Keratinocyte (primary cell): ENCODE measurements at regions not wholly inside any gene's neighbourhood (a gene's known extent, or its start where the extent isn't known, plus 50 kb on each side); places are given as distances from the start of the nearest gene placed in this dataset.

Experiments
- DNase-seq: peaks from one replicate; pipeline ENCODE4 v3.0.0-alpha.2; 2011; ENCODE audit warnings: low read depth, missing footprints, low spot score
- FAIRE-seq: peaks from 2 replicates; lab custom pipeline; 2011; peaks lifted over from hg19 to GRCh38; lab: Jason Lieb, UNC
- H2AFZ ChIP-seq: 2 replicates; pipeline ENCODE4 v1.6.0; 2012; ENCODE audit warnings: low read length, control low read depth, inconsistent platforms; ENCODE audit not compliant: control insufficient read depth
- H3K27ac ChIP-seq: 2 replicates; pipeline ENCODE4 v1.5.1; 2011; ENCODE audit warnings: low read length; ENCODE audit not compliant: control insufficient read depth, insufficient read depth
- H3K27me3 ChIP-seq: 3 replicates; pipeline ENCODE4 v1.6.0; 2011; ENCODE audit warnings: low read length; ENCODE audit not compliant: control insufficient read depth, insufficient read depth; ENCODE audit errors: extremely low read depth
- H3K36me3 ChIP-seq, 2 experiments: 2 replicates in 1 of 2; 3 replicates in 1 of 2; pipeline ENCODE4 v1.5.1; 2011; ENCODE audit warnings: low read length in 2 of 2, mild to moderate bottlenecking in 1 of 2; ENCODE audit not compliant: control insufficient read depth in 2 of 2, insufficient read depth in 2 of 2; ENCODE audit errors: extremely low read depth in 1 of 2
- H3K4me1 ChIP-seq: 3 replicates; pipeline ENCODE4 v1.5.1; 2011; ENCODE audit warnings: low read length; ENCODE audit not compliant: control insufficient read depth, insufficient read depth; ENCODE audit errors: extremely low read depth
- H3K4me2 ChIP-seq: 3 replicates; pipeline ENCODE4 v1.6.0; 2011; ENCODE audit warnings: low read depth, low read length; ENCODE audit not compliant: control insufficient read depth, insufficient read depth; ENCODE audit errors: extremely low read depth
- H3K4me3 ChIP-seq, 3 experiments: fragments of 200-600 bp in 1 of 3; sonication (generic) in 1 of 3; 2 replicates in 2 of 3; 3 replicates in 1 of 3; pipeline ENCODE4 v1.5.1; 2011 to 2016; ENCODE audit warnings: low read length in 3 of 3, mild to moderate bottlenecking in 3 of 3, control low read depth in 2 of 3, inconsistent platforms in 1 of 3, low read depth in 1 of 3, mixed read lengths in 1 of 3, mixed run types in 1 of 3, moderate library complexity in 1 of 3; ENCODE audit not compliant: control insufficient read depth in 2 of 3, insufficient read depth in 2 of 3; ENCODE audit errors: extremely low read depth in 1 of 3
- H3K79me2 ChIP-seq: 2 replicates; pipeline ENCODE4 v1.6.0; 2012; ENCODE audit warnings: low read length; ENCODE audit not compliant: control insufficient read depth, insufficient read depth
- H3K9ac ChIP-seq: 3 replicates; pipeline ENCODE4 v1.6.0; 2011; ENCODE audit warnings: low read length; ENCODE audit not compliant: control insufficient read depth, insufficient read depth; ENCODE audit errors: extremely low read depth
- H3K9me1 ChIP-seq: 3 replicates; pipeline ENCODE4 v1.6.0; 2011; ENCODE audit warnings: low read length; ENCODE audit not compliant: control insufficient read depth, insufficient read depth; ENCODE audit errors: extremely low read depth
- H3K9me3 ChIP-seq: 2 replicates; pipeline ENCODE4 v1.5.1; 2012; ENCODE audit warnings: low read depth, low read length; ENCODE audit not compliant: control insufficient read depth
- H4K20me1 ChIP-seq: 3 replicates; pipeline ENCODE4 v1.6.0; 2011; ENCODE audit warnings: low read length; ENCODE audit not compliant: control insufficient read depth, insufficient read depth; ENCODE audit errors: extremely low read depth
- EZH2 ChIP-seq: IDR thresholded peaks from one replicate; pipeline ENCODE4 v1.6.1; 2012; ENCODE audit warnings: inconsistent platforms, mild to moderate bottlenecking, low read length, moderate library complexity
- dilution Hi-C: fragments of 300-500 bp; cut with MboI; formaldehyde crosslinking; loops from one replicate; pipeline ENCODE4 v1.7.0; 2020; ENCODE audit warnings: low sequenced_read_pairs; ENCODE audit not compliant: extremely low pct_ligation_motif_present
- TF ChIP-seq, protein P1 (sequence below), 3 experiments: IDR thresholded peaks in 1 of 3; conservative IDR thresholded peaks in 1 of 3; optimal IDR thresholded peaks in 1 of 3; 2 replicates in 2 of 3; 3 replicates in 1 of 3; pipeline versions ENCODE3 to v1.5.1; 2011; ENCODE audit warnings: low read length in 3 of 3, mild to moderate bottlenecking in 3 of 3, moderate library complexity in 2 of 3, control low read depth in 1 of 3, inconsistent platforms in 1 of 3; ENCODE audit not compliant: insufficient read depth in 2 of 3; ENCODE audit errors: extremely low read depth in 1 of 3

DNA sequence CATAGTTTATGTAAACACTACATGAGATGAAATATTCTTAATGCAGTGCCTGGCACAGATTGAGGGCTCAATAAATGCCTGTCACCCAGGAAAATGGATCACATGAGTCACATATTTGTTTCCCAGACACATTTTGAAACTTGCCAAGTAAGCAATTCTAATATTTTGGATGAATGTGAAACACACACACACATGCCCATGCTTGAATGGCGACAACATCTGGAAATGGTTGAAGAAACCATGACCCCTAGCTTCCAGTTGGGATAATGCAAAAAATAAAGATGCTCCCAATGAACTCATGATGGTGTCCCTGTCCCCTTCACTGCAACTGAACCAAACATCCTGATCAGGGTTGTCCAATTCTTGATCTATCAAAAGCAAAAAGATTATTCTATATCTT, 797.3 kb downstream of the XPNPEP1 start:
- Histone ChIP-seq H3K36me3 (no peaks in the 10 kb centered on the region), H3K9me1 (no peaks in the 10 kb centered on the region), H2AFZ (no peak overlapping the region), H3K9me3 (no peaks in the 10 kb centered on the region), H3K4me3 (no peak overlapping the region), H3K27me3 (no peaks in the 10 kb centered on the region), H4K20me1 (no peaks in the 10 kb centered on the region), H3K9ac (no peak overlapping the region), H3K4me2 (no peak overlapping the region), H3K4me1 (no peaks in the 10 kb centered on the region), H3K79me2 (no peaks in the 10 kb centered on the region), H3K27ac (no peak overlapping the region)
- dilution Hi-C loops, result no loop called here
- TF ChIP-seq, protein P1, sequence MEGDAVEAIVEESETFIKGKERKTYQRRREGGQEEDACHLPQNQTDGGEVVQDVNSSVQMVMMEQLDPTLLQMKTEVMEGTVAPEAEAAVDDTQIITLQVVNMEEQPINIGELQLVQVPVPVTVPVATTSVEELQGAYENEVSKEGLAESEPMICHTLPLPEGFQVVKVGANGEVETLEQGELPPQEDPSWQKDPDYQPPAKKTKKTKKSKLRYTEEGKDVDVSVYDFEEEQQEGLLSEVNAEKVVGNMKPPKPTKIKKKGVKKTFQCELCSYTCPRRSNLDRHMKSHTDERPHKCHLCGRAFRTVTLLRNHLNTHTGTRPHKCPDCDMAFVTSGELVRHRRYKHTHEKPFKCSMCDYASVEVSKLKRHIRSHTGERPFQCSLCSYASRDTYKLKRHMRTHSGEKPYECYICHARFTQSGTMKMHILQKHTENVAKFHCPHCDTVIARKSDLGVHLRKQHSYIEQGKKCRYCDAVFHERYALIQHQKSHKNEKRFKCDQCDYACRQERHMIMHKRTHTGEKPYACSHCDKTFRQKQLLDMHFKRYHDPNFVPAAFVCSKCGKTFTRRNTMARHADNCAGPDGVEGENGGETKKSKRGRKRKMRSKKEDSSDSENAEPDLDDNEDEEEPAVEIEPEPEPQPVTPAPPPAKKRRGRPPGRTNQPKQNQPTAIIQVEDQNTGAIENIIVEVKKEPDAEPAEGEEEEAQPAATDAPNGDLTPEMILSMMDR (optimal IDR thresholded peaks at IDR 0.05 in 1 of 3, IDR thresholded peaks at IDR 0.05 in 1 of 3, conservative IDR thresholded peaks at IDR 0.05 in 1 of 3; ENCODE audit: extremely low read depth in 1 of 3, insufficient read depth in 2 of 3, low read length in 3 of 3), result no peak
- no peak for TF ChIP-seq EZH2
- DNase-seq (no peak), FAIRE-seq (no peak)

DNA sequence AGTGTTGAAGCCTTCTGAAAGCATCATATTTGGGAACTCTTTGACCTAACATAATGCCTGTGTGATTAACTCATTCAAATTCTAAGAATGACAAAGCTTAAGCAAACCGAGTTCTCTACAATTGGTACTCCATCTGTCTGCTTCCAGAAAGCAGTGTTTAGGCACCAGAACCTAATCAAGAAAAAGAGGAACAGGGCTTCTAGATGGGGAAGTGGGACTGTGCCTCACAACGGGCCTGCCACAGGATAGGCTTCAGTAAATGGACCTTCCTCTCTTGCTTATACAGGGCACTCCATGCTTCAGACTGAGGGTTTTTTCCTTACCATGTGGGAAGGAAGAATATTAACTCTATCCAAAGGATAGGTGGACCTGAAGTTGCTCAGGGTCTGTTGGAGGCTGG, 808.1 kb downstream of the XPNPEP1 start:
- FAIRE-seq, result no peak
- no peak overlapping the region for H3K27ac ChIP-seq

More for the DNA sequence above, 808.1 kb downstream of the XPNPEP1 start:
- H3K36me3 ChIP-seq, result no peaks in the 10 kb centered on the region
- H3K9ac ChIP-seq, result no peak overlapping the region
- H3K4me1 ChIP-seq, result no peaks in the 10 kb centered on the region
- TF ChIP-seq EZH2, result no peak
- TF ChIP-seq, protein P1 (optimal IDR thresholded peaks at IDR 0.05 in 1 of 3, IDR thresholded peaks at IDR 0.05 in 1 of 3, conservative IDR thresholded peaks at IDR 0.05 in 1 of 3; ENCODE audit: extremely low read depth in 1 of 3, insufficient read depth in 2 of 3, low read length in 3 of 3), result no peak
- H3K4me3 ChIP-seq, result no peak overlapping the region
- H3K9me3 ChIP-seq, result peaks cover 2% of the 10 kb centered on the region
- no peak overlapping the region for H3K4me2 ChIP-seq
- no peak overlapping the region for H2AFZ ChIP-seq
- no peak for DNase-seq
- no peaks in the 10 kb centered on the region for H4K20me1 ChIP-seq
- dilution Hi-C loops, result no loop called here
- no peaks in the 10 kb centered on the region for H3K79me2 ChIP-seq
- no peaks in the 10 kb centered on the region for H3K9me1 ChIP-seq
- H3K27me3 ChIP-seq, result no peaks in the 10 kb centered on the region
